Gastrocnemius medialis (tissue), 4 donors: ENCODE measurements at regions not wholly inside any gene's neighbourhood (a gene's known extent, or its start where the extent isn't known, plus 50 kb on each side); places are given as distances from the start of the nearest gene placed in this dataset.

Experiments used
- POLR2A ChIP-seq, 2 donors: fragments of 450-650 bp; IDR thresholded peaks; one replicate each; pipeline ENCODE4 v1.6.1; 2017; ENCODE audit warnings: antibody characterized with exemption in 2 of 2, mild to moderate bottlenecking in 2 of 2, moderate library complexity in 2 of 2
- TF ChIP-seq, protein P1 (sequence below), 5 experiments: fragments of 450-650 bp in 3 of 5; fragments of 200-600 bp in 2 of 5; sonication (generic) in 2 of 5; IDR thresholded peaks in 4 of 5; conservative IDR thresholded peaks in 1 of 5; 1 replicate in 4 of 5; 2 replicates in 1 of 5; pipeline ENCODE4 v1.5.1; 2016 to 2019; ENCODE audit warnings: antibody characterized with exemption in 5 of 5, mild to moderate bottlenecking in 3 of 5, moderate library complexity in 3 of 5

- TF ChIP-seq, protein P1, sequence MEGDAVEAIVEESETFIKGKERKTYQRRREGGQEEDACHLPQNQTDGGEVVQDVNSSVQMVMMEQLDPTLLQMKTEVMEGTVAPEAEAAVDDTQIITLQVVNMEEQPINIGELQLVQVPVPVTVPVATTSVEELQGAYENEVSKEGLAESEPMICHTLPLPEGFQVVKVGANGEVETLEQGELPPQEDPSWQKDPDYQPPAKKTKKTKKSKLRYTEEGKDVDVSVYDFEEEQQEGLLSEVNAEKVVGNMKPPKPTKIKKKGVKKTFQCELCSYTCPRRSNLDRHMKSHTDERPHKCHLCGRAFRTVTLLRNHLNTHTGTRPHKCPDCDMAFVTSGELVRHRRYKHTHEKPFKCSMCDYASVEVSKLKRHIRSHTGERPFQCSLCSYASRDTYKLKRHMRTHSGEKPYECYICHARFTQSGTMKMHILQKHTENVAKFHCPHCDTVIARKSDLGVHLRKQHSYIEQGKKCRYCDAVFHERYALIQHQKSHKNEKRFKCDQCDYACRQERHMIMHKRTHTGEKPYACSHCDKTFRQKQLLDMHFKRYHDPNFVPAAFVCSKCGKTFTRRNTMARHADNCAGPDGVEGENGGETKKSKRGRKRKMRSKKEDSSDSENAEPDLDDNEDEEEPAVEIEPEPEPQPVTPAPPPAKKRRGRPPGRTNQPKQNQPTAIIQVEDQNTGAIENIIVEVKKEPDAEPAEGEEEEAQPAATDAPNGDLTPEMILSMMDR (IDR thresholded peaks at IDR 0.05 in 4 of 5, conservative IDR thresholded peaks at IDR 0.05 in 1 of 5), result no peak
- no peak for TF ChIP-seq POLR2A (IDR thresholded peaks at IDR 0.05)
These were observed 583.5 kb upstream of the NOVA1 start for GRCh38 chr14:27181333-27181732.
